SKM-1 (cell line): ENCODE measurements at regions not wholly inside any gene's neighbourhood (a gene's known extent, or its start where the extent isn't known, plus 50 kb on each side); places are given as distances from the start of the nearest gene placed in this dataset.

Experiments
- DNase-seq: peaks from one replicate; lab custom pipeline; 2025; ENCODE audit not compliant: unreplicated experiment; lab: John Stamatoyannopoulos, UW

DNA sequence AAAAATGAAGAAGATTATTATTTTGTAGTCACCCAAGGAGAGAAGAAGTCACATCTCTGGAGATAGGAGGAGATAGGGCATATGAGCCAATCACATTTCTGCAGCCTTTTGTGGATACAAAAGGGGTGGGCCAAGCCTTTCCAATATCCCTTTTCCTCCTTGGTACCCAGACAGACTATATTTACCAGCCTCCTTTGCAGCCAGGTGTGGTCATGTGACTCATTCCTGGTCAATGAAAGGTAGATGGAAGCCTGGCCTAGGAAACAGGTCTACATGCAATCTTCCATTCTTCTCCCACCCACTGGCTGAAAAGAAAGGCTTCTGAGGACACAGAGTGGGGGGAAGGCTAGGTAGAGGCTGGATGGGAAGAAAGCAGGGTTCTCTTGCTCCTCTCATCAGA lies 58.1 kb upstream of the ERG start:
- no peak for DNase-seq

GRCh38 chr21:38561205-38561604 lies 62.9 kb upstream of the ERG start:
- no peak for DNase-seq

DNA sequence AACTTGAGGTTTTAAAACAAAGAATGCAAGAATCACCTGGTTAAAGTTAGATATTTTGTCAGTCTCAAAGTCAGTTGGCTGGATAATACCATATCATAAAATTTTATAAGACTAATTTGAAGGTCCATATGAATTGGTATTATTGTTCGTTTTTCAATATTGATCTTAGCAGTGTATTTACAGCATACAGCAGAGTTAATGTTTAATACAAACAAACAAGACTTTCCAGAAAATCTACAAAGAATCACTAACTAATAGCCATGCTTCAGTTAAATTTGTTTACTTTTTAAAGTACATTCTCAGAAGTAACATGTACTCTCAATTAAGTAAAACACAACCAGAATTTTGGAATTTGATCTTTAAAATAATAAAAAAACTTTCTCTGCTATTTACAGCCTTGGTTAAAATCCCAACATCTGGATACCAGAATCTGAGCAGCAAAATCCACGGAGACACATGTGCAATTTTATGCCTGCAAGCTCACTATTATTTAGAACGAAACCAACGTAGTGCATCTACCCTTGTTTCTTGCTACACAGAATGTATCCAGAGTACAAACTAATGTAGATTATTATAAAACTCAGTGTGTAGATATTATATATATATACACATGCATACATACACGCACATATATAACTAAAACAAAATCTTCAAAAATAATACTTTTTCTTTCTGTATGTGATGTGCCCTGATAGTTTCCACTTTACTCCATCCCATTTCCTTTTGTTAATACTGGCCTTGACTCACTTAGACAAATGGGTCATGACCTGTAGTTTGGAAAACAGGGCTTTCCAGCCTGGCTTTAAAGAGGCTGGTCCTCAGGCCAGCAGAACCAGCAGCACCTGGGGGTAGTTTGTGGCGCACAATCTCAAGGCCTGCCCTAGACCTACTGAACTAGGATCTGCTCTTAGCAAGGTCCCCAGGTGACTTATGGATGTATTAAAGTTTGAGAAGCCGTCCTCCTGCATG lies 63.6 kb upstream of the ERG start:
- DNase-seq = no peak

DNA sequence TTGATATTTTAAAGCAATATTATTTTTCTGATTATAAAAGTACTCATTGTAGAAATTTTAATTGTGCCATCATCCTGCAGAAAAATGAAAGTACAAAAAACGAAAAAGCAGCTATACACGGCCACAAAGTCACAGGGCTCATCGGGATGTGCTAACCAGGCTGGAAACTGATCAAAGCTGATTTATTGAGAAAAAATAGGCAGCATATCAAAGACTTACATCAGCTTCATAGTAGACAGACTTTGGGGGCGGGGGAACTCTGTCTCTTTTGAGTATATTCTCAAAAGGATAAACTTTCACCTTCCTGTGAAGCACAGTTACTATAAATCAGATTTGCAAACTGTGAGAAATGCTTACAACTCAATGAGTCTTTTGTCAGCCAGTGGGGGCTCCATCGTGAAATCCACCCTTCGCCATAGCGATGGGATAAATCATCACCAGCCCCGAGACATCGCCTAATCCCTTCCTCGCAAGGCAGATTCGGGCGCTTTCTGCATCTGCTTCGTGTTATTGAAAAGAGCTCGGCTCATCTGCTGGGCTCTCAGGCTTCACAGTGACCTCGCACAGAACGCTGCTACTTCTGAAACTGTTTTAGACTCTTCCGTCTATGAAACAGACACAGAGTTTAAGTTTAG lies 69.2 kb upstream of the ERG start:
- no peak for DNase-seq

GRCh38 chr21:38567970-38568360 lies 69.7 kb upstream of the ERG start:
- DNase-seq = no peak

- no peak for DNase-seq
Measured at GRCh38 chr21:38569733-38570132, 71.5 kb upstream of the ERG start.

GRCh38 chr21:38570596-38570995 lies 72.3 kb upstream of the ERG start:
- no peak for DNase-seq

DNA sequence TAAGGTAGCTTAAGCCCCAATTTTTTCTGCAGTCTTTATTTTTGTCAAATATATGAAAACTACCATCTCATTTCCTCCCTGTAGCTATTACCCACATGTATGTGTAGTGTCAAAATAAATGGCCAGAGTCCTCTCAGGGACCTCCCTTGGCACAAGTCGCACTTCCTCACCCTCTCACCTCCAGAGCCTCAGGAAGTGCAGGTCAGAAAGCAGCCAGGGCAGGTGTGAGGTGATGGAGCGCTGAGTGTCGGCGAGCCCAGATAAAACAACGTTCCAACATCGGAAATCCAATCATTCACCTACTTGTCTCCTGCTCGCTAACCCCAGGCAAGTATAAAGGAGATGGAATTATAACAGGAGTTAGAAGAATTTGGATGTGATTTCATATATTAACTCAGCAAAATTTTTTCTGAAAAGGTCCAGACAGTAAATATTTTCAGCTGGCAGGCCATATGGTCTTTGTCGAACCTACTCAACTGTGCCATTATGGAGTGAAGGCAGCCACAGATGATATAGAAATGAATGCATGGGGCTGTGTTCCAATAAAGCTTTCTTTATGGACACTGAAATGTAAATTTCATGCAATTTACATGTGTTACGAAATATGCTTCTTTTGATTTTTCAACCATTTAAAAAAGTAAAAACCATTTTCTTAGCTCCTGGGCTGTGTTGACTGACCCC lies 76.8 kb upstream of the ERG start:
- no peak for DNase-seq

DNA sequence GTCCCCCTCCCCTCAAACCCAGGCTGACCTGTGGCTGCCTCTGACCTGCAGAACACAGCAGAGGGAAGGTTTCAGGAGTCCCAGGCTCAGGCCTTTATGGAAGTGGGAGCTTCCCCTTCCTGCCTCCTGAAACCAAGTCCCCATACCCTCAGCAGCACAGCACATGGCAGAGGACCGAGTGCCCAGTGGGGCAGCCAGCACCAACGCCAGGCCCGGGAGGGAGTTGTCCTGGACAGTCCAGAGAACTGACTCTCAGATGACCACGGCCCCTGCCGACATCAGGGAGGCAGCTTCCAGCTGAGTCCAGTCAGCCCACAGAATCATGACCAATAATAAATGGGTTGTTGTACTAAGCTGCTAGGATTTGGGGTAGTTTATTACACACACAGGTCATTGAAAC lies 79.6 kb upstream of the ERG start:
- DNase-seq = no peak

DNA sequence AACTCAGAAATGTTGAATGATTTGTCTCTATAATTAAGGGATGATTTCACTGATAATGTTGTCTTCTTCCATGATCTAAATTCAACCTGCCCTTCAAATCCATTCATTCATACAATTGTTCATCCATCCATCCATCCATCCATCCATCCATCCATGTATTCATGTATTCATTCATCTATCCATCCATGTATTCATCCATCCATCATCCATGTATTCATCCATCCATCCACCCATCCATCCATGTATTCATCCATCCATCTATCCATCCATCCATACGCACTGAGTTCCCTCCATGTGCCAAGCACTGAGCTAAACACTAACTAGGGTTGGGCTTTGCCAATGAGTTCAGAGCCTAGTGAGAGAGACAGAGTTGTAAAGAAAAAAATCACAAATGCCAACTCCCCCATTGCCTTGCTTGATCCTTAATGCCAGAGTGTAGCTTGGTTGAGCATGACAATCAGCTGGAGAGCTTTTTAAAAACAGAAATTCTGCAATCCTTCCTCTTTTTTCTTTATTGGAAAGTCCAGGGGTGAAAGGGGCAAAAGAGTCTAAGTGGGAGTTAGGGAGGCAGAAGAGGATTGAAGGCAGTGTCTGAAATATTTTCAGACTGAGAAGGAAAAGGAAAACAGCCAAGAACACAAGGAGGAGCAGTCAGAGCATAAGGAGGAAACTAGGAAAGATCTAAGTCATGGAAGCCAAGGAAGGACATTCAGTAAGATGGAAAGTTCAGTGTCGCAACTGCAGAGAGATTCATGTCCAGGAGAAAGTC lies 92.4 kb upstream of the ERG start:
- DNase-seq = no peak

DNA sequence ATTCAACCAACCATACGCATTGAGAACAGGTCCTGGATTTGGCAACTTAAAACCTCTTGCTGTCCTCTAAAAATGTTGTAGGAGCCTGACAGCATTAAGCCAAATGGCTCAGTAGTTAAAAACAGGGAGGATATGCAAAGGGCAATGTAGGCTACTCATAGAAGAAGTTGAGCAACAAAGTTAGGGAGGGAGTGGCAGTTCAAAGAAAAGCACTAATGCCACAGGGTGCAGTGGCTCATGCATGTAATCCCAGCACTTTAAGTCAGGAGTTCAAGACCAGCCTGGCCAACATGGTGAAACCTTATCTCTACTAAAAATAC lies 92.9 kb upstream of the ERG start:
- no peak for DNase-seq

DNA sequence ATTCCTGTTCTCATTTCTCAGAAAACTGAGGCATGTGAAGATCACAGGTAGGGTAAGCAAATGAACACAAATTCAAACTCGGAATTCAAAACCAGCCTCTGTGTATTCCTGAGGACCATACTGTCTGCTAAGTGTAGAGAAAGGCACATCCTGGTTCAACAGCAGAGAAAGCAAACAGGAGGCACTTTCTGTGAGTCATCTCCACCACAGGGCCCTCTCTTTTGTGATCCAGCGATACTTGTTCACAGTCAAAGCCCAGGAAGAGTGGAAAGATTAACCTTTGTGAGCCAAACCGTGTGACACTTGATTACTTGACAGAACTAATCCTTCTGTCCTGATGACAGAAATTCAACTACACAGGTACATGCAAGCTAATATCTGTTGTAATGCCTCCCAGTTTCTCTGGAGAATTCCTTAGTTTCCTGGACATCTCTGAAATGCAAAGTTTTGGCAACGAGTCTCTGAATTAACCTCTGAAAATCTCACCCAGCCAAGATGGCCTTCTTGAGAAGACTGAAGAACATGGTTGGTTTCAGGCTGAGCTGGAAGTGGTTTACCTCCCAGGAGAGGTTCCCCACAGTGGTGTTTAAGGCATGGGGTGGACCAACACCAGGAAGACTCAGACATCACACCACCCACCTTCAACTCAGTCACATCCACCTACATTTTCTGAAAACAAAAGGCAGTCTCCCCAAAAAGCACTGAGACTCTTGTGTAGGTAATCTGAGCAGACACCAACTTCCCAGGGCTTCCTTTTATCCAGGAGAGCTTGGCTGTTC lies 98.2 kb upstream of the ERG start:
- DNase-seq = no peak

- DNase-seq = no peak
Measured at GRCh38 chr21:38597421-38597820, 99.1 kb upstream of the ERG start.

DNA sequence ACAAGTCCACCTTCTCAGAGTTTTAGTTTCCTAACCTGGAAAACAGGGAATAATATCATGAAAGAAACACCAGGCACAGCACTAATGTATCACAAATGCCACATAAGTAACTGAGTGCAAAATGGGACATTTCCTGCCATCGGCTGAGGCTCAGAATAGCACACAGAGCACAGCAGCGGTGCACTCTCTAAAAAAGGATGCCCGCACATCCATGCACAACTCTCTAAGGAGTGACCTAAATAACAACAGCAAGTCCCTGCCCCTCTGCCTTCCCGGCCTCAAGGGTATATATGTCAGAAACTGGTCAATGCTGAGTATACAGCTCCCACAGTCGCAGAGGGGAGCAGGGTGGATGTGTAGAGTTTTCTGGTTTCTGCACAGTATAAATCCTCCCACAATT lies 100.1 kb upstream of the ERG start:
- DNase-seq = no peak

- DNase-seq = no peak
Measured at GRCh38 chr21:38599381-38599975, 101.2 kb upstream of the ERG start.

GRCh38 chr21:38600106-38600505 lies 101.8 kb upstream of the ERG start:
- DNase-seq = no peak

- DNase-seq = no peak
Measured at GRCh38 chr21:38605236-38605635, 107.0 kb upstream of the ERG start.

- no peak for DNase-seq
Measured at GRCh38 chr21:38609580-38609979, 111.3 kb upstream of the ERG start.

DNA sequence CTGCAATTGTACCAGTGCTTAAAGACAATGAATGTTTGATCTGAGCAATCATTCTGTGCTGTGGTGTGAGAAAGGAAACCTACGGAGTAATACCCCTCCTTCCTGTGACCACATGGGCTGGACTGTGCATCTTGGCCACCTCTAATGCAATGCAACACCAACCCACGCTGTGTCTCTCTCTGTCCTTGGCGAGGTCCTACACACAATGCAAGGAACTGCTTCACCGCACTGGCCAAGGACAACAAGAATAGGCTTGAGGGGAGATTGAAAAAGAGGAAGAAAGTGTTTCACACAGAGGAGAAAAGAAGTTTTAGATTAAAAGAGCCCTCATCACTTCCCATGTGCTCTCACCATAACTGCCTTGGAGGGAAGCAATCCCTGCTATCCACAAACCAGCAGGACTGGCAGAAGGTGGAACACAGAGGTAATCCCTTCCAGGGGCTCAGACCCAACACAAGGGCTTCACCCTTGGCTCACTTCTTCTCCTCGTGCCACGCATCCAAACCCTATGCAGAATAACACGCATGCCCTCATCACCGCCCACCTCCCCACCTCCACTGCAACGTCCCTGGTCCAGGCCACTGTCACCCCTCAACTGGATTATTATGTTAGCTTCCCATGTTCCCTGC lies 112.5 kb upstream of the ERG start:
- DNase-seq = no peak

DNA sequence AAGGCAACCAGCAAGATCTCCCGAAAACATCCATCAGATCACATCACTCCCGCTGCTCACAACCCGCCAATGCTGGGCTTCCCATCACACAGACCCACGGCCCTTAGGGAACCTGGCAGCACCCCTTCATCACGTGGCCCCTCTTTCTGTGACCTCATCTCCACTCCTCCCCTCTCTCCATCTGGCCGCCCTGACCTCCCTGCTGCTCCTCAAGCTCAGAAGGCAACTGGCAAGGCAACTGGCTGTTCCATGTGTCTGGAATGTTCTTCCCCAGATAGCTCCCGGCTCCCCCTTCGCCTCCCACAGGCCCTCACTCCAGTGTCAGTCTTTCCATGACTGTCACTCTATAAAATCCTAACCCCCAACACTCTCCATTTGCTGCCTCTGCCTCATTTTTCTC lies 113.0 kb upstream of the ERG start:
- no peak for DNase-seq
